PFSK-1 (cell line): ENCODE measurements at regions not wholly inside any gene's neighbourhood (a gene's known extent, or its start where the extent isn't known, plus 50 kb on each side); places are given as distances from the start of the nearest gene placed in this dataset.

Source experiments
- POLR2AphosphoS5 ChIP-seq: IDR thresholded peaks from 2 replicates; pipeline ENCODE4 v1.6.1; 2012; ENCODE audit warnings: low read depth, mild to moderate bottlenecking, control low read depth, low read length, moderate library complexity
- TAF1 ChIP-seq: IDR thresholded peaks from 2 replicates; pipeline ENCODE4 v1.6.1; 2012; ENCODE audit warnings: low read length, control low read depth, borderline replicate concordance; ENCODE audit not compliant: insufficient read depth
- TF ChIP-seq, protein P1 (sequence below), 2 experiments: IDR thresholded peaks; 2 replicates each; pipeline versions ENCODE4 v1.6.1 to v1.8.0; 2011 to 2012; ENCODE audit warnings: low read depth in 2 of 2, low read length in 2 of 2, control low read depth in 1 of 2, inconsistent platforms in 1 of 2, mild to moderate bottlenecking in 1 of 2, moderate library complexity in 1 of 2; ENCODE audit not compliant: insufficient read depth in 1 of 2

DNA sequence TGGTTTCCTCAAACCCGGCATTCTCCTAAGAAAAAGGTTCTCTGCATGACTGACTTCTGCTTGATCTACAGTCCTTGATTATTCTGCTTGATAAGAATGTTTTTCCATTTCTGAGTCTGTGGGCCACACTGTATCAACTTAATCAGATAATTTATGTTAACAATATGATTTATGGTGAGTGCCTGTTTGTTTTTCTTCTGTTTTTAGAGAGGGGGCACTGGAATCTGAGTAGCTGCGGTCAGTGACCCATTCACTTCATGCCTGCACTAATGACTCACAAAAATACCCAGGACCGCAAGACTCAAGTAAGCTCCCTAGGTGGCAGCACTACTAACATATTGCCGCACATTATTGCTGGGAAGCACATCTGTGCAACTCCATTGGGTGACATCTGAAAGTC, 542.3 kb upstream of the ATXN8OS start:
- TF ChIP-seq, protein P1, sequence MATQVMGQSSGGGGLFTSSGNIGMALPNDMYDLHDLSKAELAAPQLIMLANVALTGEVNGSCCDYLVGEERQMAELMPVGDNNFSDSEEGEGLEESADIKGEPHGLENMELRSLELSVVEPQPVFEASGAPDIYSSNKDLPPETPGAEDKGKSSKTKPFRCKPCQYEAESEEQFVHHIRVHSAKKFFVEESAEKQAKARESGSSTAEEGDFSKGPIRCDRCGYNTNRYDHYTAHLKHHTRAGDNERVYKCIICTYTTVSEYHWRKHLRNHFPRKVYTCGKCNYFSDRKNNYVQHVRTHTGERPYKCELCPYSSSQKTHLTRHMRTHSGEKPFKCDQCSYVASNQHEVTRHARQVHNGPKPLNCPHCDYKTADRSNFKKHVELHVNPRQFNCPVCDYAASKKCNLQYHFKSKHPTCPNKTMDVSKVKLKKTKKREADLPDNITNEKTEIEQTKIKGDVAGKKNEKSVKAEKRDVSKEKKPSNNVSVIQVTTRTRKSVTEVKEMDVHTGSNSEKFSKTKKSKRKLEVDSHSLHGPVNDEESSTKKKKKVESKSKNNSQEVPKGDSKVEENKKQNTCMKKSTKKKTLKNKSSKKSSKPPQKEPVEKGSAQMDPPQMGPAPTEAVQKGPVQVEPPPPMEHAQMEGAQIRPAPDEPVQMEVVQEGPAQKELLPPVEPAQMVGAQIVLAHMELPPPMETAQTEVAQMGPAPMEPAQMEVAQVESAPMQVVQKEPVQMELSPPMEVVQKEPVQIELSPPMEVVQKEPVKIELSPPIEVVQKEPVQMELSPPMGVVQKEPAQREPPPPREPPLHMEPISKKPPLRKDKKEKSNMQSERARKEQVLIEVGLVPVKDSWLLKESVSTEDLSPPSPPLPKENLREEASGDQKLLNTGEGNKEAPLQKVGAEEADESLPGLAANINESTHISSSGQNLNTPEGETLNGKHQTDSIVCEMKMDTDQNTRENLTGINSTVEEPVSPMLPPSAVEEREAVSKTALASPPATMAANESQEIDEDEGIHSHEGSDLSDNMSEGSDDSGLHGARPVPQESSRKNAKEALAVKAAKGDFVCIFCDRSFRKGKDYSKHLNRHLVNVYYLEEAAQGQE (IDR thresholded peaks at IDR 0.05; ENCODE audit: insufficient read depth in 1 of 2, low read depth in 2 of 2, low read length in 2 of 2) = no peak
- TF ChIP-seq TAF1 (no peak), POLR2AphosphoS5 (no peak)
